ENCODE measurements at regions not wholly inside any gene's neighbourhood (a gene's known extent, or its start where the extent isn't known, plus 50 kb on each side); places are given as distances from the start of the nearest gene placed in this dataset.

DNA sequence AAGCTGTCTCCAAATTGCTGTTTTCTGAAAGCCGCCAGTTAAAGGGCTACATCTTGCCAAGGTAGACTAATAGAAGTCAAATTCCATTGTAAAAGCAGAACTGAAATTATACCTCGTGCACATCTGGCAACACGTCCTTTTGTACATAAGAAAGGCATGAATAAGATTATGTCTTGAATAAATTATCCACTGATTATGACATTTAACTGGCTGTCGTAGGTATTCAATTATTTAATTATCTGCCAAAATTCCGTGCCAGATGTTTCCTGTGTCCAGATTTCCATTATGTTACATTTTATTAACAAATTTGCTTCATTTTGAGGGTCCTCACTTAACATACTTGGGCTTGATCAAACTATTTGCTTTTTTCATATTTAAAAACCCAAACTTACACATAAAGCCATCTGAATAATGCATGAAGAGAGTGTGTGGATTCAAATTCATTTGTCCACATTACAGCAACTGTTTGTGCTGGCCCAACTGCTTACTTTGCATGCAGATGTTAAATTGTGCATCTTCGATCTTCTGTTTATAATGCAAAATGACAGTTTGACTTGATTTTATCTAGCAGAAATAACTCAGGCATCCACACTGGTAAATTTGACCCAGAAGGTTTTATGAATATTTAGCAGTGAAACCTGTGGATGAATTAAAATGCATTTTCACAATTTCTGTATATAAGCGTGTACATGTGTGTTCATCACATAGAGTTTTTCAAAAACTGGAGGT, 701.5 kb downstream of the ZNF385D start:
- DNase-seq (ENCODE audit: extremely low spot score, unreplicated experiment) = no peak
- Mint-ChIP-seq H3K4me1 (ENCODE audit: unreplicated experiment) (no peaks in the 10 kb centered on the region), H3K9me3 (ENCODE audit: unreplicated experiment) (no peaks in the 10 kb centered on the region), H3K36me3 (ENCODE audit: unreplicated experiment) (no peaks in the 10 kb centered on the region), H3K27ac (ENCODE audit: unreplicated experiment) (no peak overlapping the region), H3K27me3 (ENCODE audit: unreplicated experiment) (no peaks in the 10 kb centered on the region), H3K4me3 (ENCODE audit: unreplicated experiment) (no peak overlapping the region)
- TF ChIP-seq, protein P1, sequence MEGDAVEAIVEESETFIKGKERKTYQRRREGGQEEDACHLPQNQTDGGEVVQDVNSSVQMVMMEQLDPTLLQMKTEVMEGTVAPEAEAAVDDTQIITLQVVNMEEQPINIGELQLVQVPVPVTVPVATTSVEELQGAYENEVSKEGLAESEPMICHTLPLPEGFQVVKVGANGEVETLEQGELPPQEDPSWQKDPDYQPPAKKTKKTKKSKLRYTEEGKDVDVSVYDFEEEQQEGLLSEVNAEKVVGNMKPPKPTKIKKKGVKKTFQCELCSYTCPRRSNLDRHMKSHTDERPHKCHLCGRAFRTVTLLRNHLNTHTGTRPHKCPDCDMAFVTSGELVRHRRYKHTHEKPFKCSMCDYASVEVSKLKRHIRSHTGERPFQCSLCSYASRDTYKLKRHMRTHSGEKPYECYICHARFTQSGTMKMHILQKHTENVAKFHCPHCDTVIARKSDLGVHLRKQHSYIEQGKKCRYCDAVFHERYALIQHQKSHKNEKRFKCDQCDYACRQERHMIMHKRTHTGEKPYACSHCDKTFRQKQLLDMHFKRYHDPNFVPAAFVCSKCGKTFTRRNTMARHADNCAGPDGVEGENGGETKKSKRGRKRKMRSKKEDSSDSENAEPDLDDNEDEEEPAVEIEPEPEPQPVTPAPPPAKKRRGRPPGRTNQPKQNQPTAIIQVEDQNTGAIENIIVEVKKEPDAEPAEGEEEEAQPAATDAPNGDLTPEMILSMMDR (IDR thresholded peaks at IDR 0.05) = no peak

GRCh38 chr3:21043139-21043538, 707.9 kb downstream of the ZNF385D start:
- DNase-seq (ENCODE audit: extremely low spot score, unreplicated experiment) = no peak
- no peak overlapping the region for H3K4me3 Mint-ChIP-seq (ENCODE audit: unreplicated experiment)
- no peaks in the 10 kb centered on the region for H3K4me1 Mint-ChIP-seq (ENCODE audit: unreplicated experiment)
- H3K27me3 Mint-ChIP-seq (ENCODE audit: unreplicated experiment) = peaks cover 6% of the 10 kb centered on the region
- no peaks in the 10 kb centered on the region for H3K36me3 Mint-ChIP-seq (ENCODE audit: unreplicated experiment)
- H3K9me3 Mint-ChIP-seq (ENCODE audit: unreplicated experiment) = no peaks in the 10 kb centered on the region
- no peak overlapping the region for H3K27ac Mint-ChIP-seq (ENCODE audit: unreplicated experiment)
- TF ChIP-seq, protein P1 (IDR thresholded peaks at IDR 0.05) = no peak

DNA sequence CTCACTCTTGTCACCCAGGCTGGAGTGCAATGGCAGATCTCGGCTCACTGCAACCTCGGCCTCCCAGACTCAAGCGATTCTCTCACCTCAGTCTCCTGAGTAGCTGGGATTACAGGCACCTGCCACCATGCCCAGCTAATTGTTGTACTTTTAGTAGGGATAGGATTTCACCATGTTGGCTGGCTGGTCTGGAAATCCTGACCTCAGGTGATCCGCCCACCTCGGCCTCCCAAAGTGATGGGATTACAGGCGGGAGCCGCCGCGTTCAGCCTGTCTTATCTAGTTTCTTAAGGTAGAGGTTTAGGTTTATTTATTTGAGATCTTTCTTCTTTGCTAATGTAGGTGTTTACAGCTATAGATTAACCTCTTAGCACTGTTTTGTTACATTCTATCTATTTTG, 708.8 kb downstream of the ZNF385D start:
- Mint-ChIP-seq H3K27me3 (ENCODE audit: unreplicated experiment) (peaks cover 9% of the 10 kb centered on the region), H3K4me3 (ENCODE audit: unreplicated experiment) (no peak overlapping the region), H3K36me3 (ENCODE audit: unreplicated experiment) (no peaks in the 10 kb centered on the region), H3K4me1 (ENCODE audit: unreplicated experiment) (no peaks in the 10 kb centered on the region), H3K9me3 (ENCODE audit: unreplicated experiment) (no peaks in the 10 kb centered on the region), H3K27ac (ENCODE audit: unreplicated experiment) (no peak overlapping the region)
- TF ChIP-seq, protein P1 (IDR thresholded peaks at IDR 0.05) = no peak
- no peak for DNase-seq (ENCODE audit: extremely low spot score, unreplicated experiment)

DNA sequence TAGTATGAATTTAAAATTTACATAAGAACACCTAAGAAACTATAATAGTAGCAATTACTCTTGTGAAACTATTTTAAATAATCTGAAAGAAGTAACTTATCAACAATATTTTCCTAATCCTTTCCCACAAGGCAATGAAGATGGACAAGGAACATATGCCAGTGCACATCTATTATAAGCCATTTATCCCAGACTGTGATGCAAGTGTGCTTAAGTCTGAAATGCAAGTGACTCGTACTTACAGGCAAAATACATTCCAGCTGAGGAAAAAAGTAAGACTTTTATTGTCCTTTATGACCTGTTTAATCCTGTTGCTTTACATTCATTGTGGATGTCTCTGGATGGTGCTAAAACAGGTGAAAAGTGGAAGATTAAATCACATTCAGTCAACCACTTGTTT, 709.4 kb downstream of the ZNF385D start:
- no peak for DNase-seq (ENCODE audit: extremely low spot score, unreplicated experiment)
- Mint-ChIP-seq H3K9me3 (ENCODE audit: unreplicated experiment) (no peaks in the 10 kb centered on the region), H3K27me3 (ENCODE audit: unreplicated experiment) (peaks cover 9% of the 10 kb centered on the region), H3K27ac (ENCODE audit: unreplicated experiment) (no peak overlapping the region), H3K4me1 (ENCODE audit: unreplicated experiment) (no peaks in the 10 kb centered on the region), H3K36me3 (ENCODE audit: unreplicated experiment) (no peaks in the 10 kb centered on the region), H3K4me3 (ENCODE audit: unreplicated experiment) (no peak overlapping the region)
- TF ChIP-seq, protein P1 (IDR thresholded peaks at IDR 0.05) = no peak

GRCh38 chr3:21036888-21037287, 714.1 kb downstream of the ZNF385D start:
- Mint-ChIP-seq H3K27ac (ENCODE audit: unreplicated experiment) (no peak overlapping the region), H3K27me3 (ENCODE audit: unreplicated experiment) (peaks cover 9% of the 10 kb centered on the region), H3K4me1 (ENCODE audit: unreplicated experiment) (no peaks in the 10 kb centered on the region), H3K9me3 (ENCODE audit: unreplicated experiment) (no peaks in the 10 kb centered on the region), H3K4me3 (ENCODE audit: unreplicated experiment) (no peak overlapping the region), H3K36me3 (ENCODE audit: unreplicated experiment) (no peaks in the 10 kb centered on the region)
- no peak for DNase-seq (ENCODE audit: extremely low spot score, unreplicated experiment)
- TF ChIP-seq, protein P1 (IDR thresholded peaks at IDR 0.05) = no peak

Data from osteocyte (in vitro differentiated cells).